ENCODE measurements at regions not wholly inside any gene's neighbourhood (a gene's known extent, or its start where the extent isn't known, plus 50 kb on each side); places are given as distances from the start of the nearest gene placed in this dataset.

- DNase-seq = no peak
Measured at GRCh38 chr2:43171789-43172188, 54.6 kb downstream of the ZFP36L2 start.

- DNase-seq = peak in 1 of 2 experiments; percentile 53
Measured at GRCh38 chr2:43170405-43171105, 55.9 kb downstream of the ZFP36L2 start.

- peak; percentile 85 to 87 for DNase-seq
Measured at GRCh38 chr2:43169987-43170386, 56.4 kb downstream of the ZFP36L2 start.

DNA sequence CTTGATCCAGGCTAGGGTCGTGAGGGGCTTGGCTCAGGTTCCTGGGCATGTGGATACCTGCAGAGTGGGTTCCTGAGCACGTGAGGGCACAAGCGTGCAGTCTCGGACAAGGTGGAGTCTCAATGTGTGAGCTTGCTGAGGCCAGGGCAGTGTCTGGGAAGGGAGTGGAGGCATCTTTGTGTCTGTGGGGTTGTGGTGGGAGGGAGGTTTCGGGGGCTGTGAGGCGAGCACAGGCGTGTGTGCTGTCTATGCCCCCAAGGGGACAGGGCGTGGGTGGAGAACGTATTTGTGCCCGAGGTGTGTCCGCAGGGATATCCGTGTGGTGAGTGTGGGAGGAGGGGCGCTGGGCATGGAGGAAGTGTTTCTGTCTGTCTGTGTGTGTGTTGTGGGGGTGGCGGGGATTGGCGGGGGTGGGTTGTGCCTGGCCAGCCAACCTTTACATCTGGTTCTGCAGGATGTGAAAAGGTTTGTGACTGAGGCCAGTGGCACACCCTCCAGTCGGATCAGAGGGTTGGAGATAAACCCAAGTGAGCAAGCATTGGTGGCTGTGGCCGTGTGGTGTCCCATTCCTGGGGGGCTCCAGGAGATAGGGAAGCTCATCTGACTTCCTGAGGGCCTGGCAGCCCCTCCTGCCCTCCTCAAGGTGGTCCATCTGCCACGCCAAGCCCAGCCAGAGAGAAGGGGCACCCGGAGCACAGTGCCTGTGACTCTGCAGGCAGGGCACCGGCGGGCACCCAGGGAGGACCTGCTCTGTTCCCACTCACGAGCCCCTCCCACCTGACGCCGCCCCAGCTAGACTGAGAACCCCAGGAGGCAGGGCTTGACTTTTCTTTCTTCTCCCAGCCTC lies 57.1 kb downstream of the ZFP36L2 start:
- DNase-seq = peak; percentile 62 to 63

DNA sequence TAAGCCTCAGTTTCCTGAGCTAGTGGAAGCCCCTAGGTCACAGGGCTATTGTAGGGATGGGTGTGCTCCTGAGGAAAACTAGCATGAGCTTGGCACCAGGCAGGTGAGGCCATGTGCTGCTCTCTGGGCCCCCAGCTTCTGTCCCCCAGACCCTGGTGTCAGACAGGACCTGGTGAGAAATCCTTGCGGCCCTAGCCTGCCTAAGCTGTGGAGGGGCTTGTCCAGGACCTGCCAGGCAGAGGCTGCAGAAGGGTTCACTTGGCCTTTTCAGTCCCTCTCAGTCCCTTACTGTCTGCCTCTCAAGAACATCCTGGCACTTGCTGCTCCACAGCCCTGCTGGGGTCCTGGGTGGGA lies 58.4 kb downstream of the ZFP36L2 start:
- DNase-seq = no peak

DNA sequence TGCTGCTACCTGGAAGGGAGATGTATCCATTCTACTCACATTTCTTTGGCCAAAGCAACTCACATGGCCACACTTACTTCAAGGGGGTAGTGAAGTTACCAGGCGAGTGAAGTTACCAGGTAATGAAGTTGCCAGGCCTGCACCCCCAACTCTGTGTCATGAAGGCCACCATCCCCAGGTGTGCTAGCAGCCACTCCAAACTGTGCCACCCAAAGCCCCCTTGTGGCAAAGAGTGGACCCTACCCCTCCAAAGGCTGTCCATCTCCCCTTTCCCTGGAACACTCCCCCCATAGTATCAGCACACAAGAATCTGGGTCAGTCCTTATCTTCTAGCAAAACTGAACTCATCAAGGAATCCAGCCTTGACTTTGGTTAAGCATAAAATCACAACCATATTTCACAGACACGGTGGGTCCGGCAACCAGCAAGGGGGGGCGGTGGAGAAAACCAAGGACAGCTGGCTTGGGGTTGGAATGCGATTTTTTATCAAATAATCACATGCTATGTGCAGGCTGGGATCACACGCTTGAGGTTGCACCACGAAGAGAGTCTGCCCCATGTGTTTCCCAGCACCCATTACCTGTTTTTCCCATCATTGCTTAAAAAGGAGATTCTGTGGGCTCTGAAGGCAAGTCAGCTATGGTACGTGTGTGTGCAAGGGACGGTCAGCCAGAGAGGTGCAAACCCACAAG lies 60.9 kb downstream of the ZFP36L2 start:
- DNase-seq = no peak

DNA sequence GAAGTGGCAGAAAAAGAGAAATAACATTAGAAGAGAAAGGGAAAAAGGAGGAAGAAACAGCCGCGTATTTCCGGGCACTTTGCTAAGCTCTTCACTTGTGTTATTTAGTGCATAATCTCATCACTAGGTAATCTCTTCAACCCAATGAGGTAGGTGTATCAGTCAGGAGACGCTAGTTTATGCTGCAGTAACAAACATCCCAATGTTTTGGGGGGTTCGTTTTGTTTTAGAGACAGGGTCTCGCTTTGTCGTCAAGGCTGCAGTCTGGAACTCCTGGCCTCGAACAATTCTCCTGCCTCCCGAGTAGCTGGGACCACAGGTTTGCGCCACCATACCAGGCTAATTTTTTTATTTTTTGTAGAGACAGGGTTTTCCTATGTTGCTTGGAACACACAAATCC lies 61.7 kb downstream of the ZFP36L2 start:
- DNase-seq = no peak

DNA sequence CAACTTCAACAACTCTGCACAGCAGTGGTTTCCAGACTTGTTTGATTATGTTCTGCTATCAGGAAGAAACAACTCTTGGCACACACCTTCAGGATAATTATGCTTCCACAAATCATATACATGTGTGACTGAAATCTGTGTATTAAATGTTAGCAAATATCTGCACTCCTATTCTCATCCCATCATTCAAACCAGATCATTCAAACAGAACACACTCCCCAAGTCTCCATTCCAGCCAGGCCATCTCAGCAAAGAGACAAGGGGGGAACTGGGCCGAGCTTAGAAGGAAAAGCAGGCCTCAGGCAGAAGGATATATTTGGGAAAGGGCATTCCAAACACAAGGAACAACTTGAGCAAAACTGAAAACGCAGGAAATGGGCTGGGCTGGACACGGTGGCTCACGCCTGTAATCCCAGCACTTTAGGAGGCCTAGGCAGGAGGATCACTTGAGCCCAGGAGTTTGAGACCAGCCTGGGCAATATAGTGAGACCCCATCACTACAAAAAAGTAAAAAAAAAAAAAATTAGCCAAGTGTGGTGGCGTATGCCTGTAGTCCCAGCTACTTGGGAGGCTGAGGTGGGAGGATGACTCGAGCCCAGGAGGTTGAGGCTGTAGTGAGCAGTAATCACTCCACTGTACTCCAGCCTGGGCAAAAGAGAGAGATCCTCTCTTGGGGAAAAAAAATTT lies 62.7 kb downstream of the ZFP36L2 start:
- no peak for DNase-seq

DNA sequence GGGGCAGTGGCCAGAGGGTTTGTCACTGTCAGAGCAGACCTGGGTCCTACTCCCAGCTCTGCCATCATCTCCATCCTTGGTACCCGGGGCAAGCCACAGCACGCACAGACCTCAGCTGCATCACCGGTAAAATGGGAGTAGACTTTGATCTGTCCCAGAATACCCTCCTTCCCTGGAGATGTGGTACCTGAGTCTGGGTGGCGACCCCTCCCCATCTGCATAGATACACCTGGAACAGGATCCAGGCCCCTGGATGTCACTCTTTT lies 64.0 kb downstream of the ZFP36L2 start:
- DNase-seq = no peak

DNA sequence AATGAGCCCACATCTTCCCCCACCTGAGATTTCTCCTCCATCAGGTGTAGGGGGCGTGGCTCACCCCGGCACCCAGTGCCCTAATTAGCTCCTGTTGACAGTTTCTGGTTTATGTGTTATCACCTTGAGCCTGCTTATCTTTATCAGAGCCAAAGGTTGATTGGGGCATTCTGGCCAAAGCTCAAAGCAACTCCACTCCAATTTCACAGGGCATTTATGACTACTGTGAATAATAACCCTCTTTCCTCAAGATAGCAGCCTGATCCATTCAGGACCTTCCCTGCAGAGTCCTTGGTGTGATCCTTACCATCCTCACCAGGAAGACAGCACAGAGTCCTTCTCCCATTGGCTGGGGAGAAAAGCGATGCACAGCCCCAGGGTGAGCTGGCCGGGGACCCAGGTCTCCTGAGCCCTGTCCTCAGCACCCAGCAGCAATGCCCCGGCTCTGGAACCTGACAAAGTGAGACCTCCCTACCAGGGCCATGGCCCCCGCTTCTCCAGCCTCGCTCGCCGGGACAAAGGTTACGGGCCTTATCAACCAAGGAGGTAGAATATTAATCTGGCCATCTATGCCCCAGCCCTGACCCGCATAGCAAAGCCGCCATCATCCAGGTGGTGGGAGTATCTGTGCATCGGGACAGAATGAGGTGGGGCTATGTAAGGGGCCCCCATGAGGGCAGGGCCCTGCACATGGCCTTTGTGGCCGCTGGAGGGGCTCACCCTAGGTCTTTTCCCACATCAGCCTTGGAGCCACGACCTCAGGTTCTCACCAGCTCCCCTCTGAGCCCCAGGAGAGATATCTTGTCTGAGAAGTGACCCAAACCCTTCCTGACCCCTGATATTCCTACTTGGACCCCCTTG lies 64.5 kb downstream of the ZFP36L2 start:
- DNase-seq = no peak

GRCh38 chr2:43160778-43161177 lies 65.6 kb downstream of the ZFP36L2 start:
- DNase-seq = no peak

DNA sequence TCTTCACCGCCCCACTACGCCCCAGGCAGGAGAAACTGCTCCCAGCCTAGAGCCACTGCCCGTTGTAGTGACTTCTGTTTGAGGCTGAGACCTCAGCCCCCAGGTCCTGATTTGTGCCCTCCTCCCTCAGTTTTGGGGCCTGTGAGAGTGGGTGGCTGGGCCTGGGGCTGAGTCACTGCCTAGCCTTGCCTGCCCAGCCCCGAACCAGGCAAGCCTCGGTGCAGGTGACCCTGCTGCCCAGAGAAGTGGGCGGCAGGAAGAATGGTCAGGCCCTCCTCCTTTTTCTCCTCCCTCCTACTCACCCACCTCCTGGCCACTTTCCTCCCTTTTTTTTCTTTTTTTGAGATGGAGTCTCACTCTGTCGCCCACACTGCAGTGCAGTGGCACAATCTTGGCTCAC lies 66.6 kb downstream of the ZFP36L2 start:
- DNase-seq = peak; percentile 54 to 66

DNA sequence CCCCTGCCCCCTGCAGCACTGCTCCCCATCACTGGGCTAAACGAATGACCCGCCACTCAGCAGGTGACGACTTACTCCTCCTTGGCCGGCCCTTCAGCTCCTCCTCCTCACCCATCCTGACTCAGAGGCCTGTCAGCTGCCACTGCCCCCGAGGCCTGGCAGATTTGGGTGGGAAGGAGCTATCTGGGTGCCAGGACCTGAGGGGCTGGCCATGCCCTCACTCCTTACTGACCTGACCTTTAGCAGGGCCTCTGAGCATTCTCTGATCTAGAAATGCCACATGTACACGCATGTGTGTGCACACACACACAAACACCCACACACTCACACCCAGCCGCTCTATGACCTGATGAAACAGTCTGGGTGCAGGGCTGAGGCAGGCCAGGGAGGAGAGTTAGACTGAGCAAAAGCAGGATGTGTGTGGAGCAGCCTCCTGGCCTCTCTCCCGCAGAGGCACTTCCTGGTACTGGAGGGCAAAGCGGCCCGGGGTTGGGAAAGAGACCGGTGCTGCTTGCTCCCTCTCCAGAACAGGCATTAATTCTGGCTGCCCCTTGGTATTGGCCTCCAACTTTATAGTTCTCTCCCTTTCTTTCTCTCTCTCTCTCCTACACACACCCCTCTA lies 68.0 kb downstream of the ZFP36L2 start:
- DNase-seq = peak; percentile 80 to 83

GRCh38 chr2:43157506-43158246 lies 68.7 kb downstream of the ZFP36L2 start:
- no peak for DNase-seq

DNA sequence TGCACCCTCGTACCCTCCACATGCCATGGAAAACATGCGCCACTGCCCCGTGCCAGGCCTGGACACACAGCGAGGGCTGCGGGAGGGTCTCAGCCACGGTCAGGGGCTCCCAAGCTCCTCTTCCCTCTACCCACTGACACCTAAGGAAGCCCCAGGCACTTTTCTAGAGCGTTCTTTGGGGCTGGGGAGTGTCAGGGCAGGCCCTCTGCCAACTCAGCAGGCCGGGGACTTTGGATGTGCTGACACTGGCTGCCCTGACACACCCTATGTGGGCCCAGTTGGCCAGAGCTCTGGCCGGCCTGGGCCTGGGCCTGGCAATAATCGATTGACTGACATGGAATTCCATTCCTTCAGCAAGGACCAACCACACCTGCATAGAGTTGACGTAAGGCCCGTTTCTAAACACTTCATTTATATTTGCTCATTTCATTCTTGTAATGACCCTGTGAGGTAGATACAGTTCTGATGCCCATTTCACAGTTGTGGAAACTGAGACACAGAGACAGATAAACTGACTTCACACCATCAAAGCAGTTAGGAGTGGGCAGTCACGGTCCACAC lies 70.5 kb downstream of the ZFP36L2 start:
- DNase-seq = no peak

DNA sequence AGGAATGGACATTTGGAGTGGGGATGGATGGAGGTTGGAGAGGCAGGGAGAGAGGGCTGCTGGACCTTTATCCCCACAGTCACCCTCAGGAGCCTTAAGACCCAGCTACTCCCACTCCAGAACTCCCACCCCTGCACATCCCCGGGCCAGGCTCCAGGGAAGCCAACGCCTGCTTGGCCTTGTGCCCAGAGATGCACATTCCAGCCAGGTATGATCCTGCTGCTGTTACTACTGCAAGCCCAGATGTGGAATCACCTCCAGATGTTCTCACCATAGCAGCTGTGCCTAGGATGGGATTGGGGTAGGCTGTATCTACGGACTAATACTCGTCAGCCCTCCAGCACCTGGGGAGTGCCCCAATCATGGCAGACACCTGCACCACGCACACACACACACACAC lies 71.7 kb downstream of the ZFP36L2 start:
- DNase-seq = no peak

- DNase-seq = no peak
Measured at GRCh38 chr2:43152741-43153647, 73.4 kb downstream of the ZFP36L2 start.

GRCh38 chr2:43152186-43152585 lies 74.2 kb downstream of the ZFP36L2 start:
- no peak for DNase-seq

DNA sequence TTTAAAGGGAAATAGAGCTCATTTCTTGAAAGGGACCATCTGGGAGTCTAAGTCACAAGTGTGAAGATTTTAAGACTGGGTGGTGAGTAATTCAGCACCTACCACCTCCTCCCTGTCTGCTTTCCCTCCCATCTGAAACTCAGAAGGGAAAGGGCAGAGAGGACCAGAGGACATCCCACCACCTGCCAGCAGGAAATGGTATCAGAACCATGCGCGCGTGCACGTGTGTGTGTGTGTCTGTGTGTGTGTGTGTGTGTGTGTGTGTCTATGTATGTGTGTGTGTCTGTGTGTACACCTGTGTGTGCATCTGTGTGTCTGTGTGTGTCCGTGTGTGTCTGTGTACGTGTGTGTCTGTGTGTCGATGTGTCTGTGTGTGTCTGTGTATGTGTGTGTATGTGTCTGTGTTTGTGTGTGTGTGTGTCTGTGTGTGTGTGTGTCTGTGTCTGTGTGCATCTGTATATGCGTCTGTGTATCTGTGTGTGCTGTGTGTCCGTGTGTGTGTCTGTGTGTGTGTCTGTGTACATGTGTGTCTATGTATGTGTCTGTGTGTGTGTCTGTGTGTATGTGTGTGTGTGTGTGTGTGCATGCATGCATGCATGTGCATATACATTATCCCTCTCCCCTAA lies 76.8 kb downstream of the ZFP36L2 start:
- DNase-seq = peak; percentile 75 to 77

Data from activated T-cell treated with anti-CD3 and anti-CD28 coated beads, Interleukin-2, amount 50 U/mL, for 48 hours (primary cell).